Osteocyte (in vitro differentiated cells): ENCODE measurements at regions not wholly inside any gene's neighbourhood (a gene's known extent, or its start where the extent isn't known, plus 50 kb on each side); places are given as distances from the start of the nearest gene placed in this dataset.

ENCODE experiments used
- DNase-seq: peaks from one replicate; pipeline ENCODE4 v3.0.0; 2021; ENCODE audit warnings: mixed read lengths; ENCODE audit not compliant: unreplicated experiment; ENCODE audit errors: extremely low spot score
- H3K27ac Mint-ChIP-seq: one replicate; pipeline ENCODE4 v1.8.0; 2021; ENCODE audit warnings: mild to moderate bottlenecking, mixed read lengths; ENCODE audit not compliant: unreplicated experiment
- H3K27me3 Mint-ChIP-seq: one replicate; pipeline ENCODE4 v1.8.0; 2021; ENCODE audit warnings: mixed read lengths; ENCODE audit not compliant: unreplicated experiment
- H3K36me3 Mint-ChIP-seq: one replicate; pipeline ENCODE4 v1.8.0; 2021; ENCODE audit warnings: mixed read lengths; ENCODE audit not compliant: unreplicated experiment
- H3K4me1 Mint-ChIP-seq: one replicate; pipeline ENCODE4 v1.8.0; 2021; ENCODE audit warnings: mixed read lengths; ENCODE audit not compliant: unreplicated experiment
- H3K4me3 Mint-ChIP-seq: one replicate; pipeline ENCODE4 v1.8.0; 2021; ENCODE audit warnings: mild to moderate bottlenecking, moderate library complexity, mixed read lengths; ENCODE audit not compliant: unreplicated experiment
- H3K9me3 Mint-ChIP-seq: one replicate; pipeline ENCODE4 v1.8.0; 2021; ENCODE audit warnings: mixed read lengths; ENCODE audit not compliant: unreplicated experiment
- TF ChIP-seq, protein P1 (sequence below): fragments of 200-600 bp; sonication (generic); IDR thresholded peaks from 2 replicates; pipeline ENCODE4 v1.5.0; 2021; ENCODE audit warnings: antibody characterized with exemption, mild to moderate bottlenecking, moderate library complexity

DNA sequence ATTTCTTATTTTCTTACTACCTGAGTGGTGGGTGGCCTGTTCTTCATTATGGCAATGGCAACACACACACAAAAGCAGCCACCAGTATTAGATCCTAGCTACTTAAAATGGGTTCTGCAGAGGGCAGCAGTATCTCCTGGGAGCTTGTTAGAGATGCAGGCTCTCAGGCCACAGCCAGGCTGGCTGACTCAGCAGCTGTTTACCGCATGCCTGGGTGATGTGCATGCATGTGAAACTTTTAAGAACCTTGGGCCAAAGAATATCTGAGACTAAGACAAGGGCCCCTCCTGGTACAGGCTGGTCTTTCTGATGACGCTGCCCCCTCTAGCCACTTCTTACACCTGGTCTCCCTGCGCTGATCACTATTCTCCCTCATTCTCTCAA is 399.0 kb downstream of the MED10 start:
- no peaks in the 10 kb centered on the region for H3K4me1 Mint-ChIP-seq
- H3K27me3 Mint-ChIP-seq: no peaks in the 10 kb centered on the region
- DNase-seq: no peak
- H3K9me3 Mint-ChIP-seq: peaks cover 27% of the 10 kb centered on the region
- no peaks in the 10 kb centered on the region for H3K36me3 Mint-ChIP-seq
- TF ChIP-seq, protein P1, sequence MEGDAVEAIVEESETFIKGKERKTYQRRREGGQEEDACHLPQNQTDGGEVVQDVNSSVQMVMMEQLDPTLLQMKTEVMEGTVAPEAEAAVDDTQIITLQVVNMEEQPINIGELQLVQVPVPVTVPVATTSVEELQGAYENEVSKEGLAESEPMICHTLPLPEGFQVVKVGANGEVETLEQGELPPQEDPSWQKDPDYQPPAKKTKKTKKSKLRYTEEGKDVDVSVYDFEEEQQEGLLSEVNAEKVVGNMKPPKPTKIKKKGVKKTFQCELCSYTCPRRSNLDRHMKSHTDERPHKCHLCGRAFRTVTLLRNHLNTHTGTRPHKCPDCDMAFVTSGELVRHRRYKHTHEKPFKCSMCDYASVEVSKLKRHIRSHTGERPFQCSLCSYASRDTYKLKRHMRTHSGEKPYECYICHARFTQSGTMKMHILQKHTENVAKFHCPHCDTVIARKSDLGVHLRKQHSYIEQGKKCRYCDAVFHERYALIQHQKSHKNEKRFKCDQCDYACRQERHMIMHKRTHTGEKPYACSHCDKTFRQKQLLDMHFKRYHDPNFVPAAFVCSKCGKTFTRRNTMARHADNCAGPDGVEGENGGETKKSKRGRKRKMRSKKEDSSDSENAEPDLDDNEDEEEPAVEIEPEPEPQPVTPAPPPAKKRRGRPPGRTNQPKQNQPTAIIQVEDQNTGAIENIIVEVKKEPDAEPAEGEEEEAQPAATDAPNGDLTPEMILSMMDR: no peak
- H3K4me3 Mint-ChIP-seq: no peak overlapping the region
- no peak overlapping the region for H3K27ac Mint-ChIP-seq

DNA sequence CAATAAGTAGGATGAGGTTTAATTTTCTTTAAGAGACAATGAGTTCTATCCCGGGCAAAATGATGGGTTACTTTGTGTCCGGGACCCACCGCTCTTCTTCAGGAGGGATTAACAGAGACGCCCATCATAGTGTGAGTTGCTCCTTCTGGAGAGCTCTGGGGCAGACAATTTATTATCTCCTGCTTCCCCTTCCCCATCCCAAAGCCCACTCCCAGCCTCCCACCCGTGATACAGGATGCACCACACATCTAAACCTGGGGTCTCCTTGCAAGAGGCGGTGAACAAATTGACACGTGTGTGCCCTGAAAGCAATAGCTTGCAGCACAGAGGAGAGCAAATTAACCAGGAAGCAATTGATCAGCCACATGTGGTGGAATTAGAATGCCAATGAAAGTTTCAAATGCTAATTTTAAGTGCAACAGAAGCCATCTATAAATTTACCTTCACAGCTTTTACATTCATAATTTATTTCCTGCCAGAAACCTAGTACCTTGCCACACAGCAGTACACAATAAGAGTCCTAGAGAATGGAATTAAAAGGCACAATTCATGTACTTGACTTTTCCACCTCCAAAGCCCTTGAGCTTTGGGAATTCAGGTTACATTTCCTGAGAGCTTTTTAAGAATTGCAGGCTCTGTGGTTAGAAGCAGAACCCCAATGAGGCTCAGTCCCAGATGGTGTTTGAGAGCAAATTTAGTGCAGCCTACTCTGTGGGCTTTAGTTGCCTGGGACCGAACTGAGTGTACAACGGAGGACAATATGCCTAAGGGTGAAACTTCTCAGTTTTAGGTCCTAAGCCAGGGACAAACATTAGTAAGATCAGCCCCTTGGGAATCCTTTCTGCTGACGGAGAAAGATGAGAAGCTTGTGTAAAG is 399.6 kb downstream of the MED10 start:
- Mint-ChIP-seq H3K9me3 (peaks cover 27% of the 10 kb centered on the region), H3K4me3 (no peak overlapping the region), H3K4me1 (no peaks in the 10 kb centered on the region), H3K27ac (no peak overlapping the region), H3K36me3 (no peaks in the 10 kb centered on the region), H3K27me3 (no peaks in the 10 kb centered on the region)
- no peak for DNase-seq
- TF ChIP-seq, protein P1: no peak

DNA sequence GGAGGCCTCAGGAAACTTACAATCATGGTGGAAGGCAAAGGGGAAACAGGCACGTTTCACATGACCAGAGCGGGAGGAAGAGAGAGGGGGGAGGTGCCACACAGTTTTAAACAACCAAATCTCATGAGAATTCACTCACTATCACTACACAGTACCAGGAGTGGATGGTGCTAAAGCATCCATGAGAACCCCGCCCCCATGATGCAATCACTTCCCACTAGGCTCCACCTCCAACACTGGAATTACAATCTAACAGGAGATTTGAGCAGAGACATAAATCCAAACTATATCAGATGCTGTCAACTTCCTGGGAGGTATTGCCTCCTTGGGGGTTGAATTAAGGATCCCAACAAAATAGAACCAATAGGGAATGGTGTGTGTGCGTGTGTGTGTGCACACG is 407.1 kb downstream of the MED10 start:
- H3K4me1 Mint-ChIP-seq: no peaks in the 10 kb centered on the region
- no peaks in the 10 kb centered on the region for H3K27me3 Mint-ChIP-seq
- H3K9me3 Mint-ChIP-seq: peaks cover 44% of the 10 kb centered on the region
- no peaks in the 10 kb centered on the region for H3K36me3 Mint-ChIP-seq
- DNase-seq: no peak
- TF ChIP-seq, protein P1: no peak
- H3K4me3 Mint-ChIP-seq: no peak overlapping the region
- no peak overlapping the region for H3K27ac Mint-ChIP-seq

DNA sequence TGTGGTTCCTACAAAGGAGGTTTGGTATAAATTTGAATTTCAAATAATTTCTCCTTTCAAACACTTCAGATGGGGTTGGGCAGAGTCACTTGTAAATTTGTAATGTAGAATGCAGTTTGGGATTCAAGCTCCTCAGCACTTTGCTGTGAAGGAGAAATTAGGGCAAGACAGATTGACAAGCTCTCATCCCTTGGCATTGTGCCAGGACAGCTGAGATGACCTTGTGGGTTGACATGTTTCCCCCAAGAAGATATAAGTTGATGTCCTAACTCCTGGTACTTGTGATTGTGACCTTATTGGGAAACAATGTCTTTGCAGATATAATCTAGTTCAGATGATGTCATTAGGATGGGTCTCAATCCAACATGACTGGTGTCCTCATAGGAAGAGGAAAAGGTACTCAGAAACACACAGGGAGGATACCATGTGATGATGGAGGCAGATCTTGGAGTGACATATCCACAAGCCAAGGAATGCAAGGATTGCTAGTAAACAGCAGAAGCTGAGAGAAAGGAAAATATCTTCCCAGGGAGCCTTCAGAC is 408.3 kb downstream of the MED10 start:
- no peaks in the 10 kb centered on the region for H3K4me1 Mint-ChIP-seq
- no peak overlapping the region for H3K27ac Mint-ChIP-seq
- TF ChIP-seq, protein P1: no peak
- H3K27me3 Mint-ChIP-seq: no peaks in the 10 kb centered on the region
- no peak for DNase-seq
- no peaks in the 10 kb centered on the region for H3K36me3 Mint-ChIP-seq
- peaks cover 40% of the 10 kb centered on the region for H3K9me3 Mint-ChIP-seq
- no peak overlapping the region for H3K4me3 Mint-ChIP-seq

DNA sequence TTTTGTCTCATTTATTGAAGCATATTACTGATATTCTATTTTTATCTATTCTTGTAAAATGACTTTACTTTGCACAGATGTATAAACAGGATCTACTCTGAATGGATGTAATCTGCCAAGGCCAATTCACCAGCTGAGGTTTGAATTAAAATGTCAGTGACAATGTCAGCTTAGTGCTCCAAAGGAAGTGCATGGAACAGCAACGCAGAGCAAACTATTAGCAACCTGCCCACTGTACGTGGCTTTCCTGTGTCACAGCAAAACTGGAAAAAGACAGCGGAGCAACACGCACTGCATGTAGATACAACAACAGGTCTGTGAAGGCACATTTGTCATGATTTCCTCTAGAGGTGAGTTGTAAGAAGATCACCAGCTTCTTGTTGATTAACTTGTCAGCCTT is 409.4 kb downstream of the MED10 start:
- TF ChIP-seq, protein P1: no peak
- Mint-ChIP-seq H3K4me3 (no peak overlapping the region), H3K9me3 (peaks cover 50% of the 10 kb centered on the region)

More for the DNA sequence above, 409.4 kb downstream of the MED10 start:
- H3K4me1 Mint-ChIP-seq: no peaks in the 10 kb centered on the region
- peaks cover 3% of the 10 kb centered on the region for H3K36me3 Mint-ChIP-seq
- no peak overlapping the region for H3K27ac Mint-ChIP-seq
- H3K27me3 Mint-ChIP-seq: no peaks in the 10 kb centered on the region
- no peak for DNase-seq
